ENCODE measurements at regions not wholly inside any gene's neighbourhood (a gene's known extent, or its start where the extent isn't known, plus 50 kb on each side); places are given as distances from the start of the nearest gene placed in this dataset.

- no peak overlapping the region for H3K4me2 ChIP-seq (ENCODE audit: low read depth, low read length)
- DNase-seq = peak; percentile 9
- TF ChIP-seq EZH2 (optimal IDR thresholded peaks at IDR 0.05; ENCODE audit: low read depth, low read length) (no peak), CTCF (IDR thresholded peaks at IDR 0.05; ENCODE audit: low read length) (peak; percentile 28), EZH2phosphoT487 (IDR thresholded peaks at IDR 0.05; ENCODE audit: low read length) (no peak)
- no peaks in the 10 kb centered on the region for H3K4me1 ChIP-seq (ENCODE audit: low read length)
- no peaks in the 10 kb centered on the region for H3K79me2 ChIP-seq (ENCODE audit: low read length)
- no peaks in the 10 kb centered on the region for H3F3A ChIP-seq (ENCODE audit: insufficient read depth, low read length)
- no peaks in the 10 kb centered on the region for H4K20me1 ChIP-seq (ENCODE audit: insufficient read depth, low read length)
- H3K27me3 ChIP-seq (replicated peaks; ENCODE audit: insufficient read depth, low read length) = no peaks in the 10 kb centered on the region
- no peaks in the 10 kb centered on the region for H3K9me3 ChIP-seq (replicated peaks; ENCODE audit: insufficient read depth, low read length)
- no peak overlapping the region for H2AFZ ChIP-seq (ENCODE audit: low read length)
- H3K36me3 ChIP-seq (replicated peaks; ENCODE audit: insufficient read depth, low read length) = no peaks in the 10 kb centered on the region
- H3K27ac ChIP-seq (ENCODE audit: low read length) = no peak overlapping the region
- H3K9me2 ChIP-seq (replicated peaks; ENCODE audit: insufficient read depth, low read length) = no peaks in the 10 kb centered on the region
- no peak overlapping the region for H3K9ac ChIP-seq (ENCODE audit: low read length)
- no peak overlapping the region for H3K4me3 ChIP-seq (ENCODE audit: low read length)
Measured at GRCh38 chr13:64471916-64472315, 2758.2 kb downstream of the PCDH9 start.

GRCh38 chr13:64470751-64471150 is 2759.4 kb downstream of the PCDH9 start:
- H3K4me2 ChIP-seq (ENCODE audit: low read depth, low read length) = no peak overlapping the region
- H3F3A ChIP-seq (ENCODE audit: insufficient read depth, low read length) = no peaks in the 10 kb centered on the region
- TF ChIP-seq EZH2 (optimal IDR thresholded peaks at IDR 0.05; ENCODE audit: low read depth, low read length) (no peak), CTCF (IDR thresholded peaks at IDR 0.05; ENCODE audit: low read length) (no peak), EZH2phosphoT487 (IDR thresholded peaks at IDR 0.05; ENCODE audit: low read length) (no peak)
- no peak overlapping the region for H3K4me3 ChIP-seq (ENCODE audit: low read length)
- no peaks in the 10 kb centered on the region for H3K27me3 ChIP-seq (replicated peaks; ENCODE audit: insufficient read depth, low read length)
- H4K20me1 ChIP-seq (ENCODE audit: insufficient read depth, low read length) = no peaks in the 10 kb centered on the region
- no peaks in the 10 kb centered on the region for H3K36me3 ChIP-seq (replicated peaks; ENCODE audit: insufficient read depth, low read length)
- H3K27ac ChIP-seq (ENCODE audit: low read length) = no peak overlapping the region
- no peak overlapping the region for H3K9ac ChIP-seq (ENCODE audit: low read length)
- no peaks in the 10 kb centered on the region for H3K9me2 ChIP-seq (replicated peaks; ENCODE audit: insufficient read depth, low read length)
- H3K79me2 ChIP-seq (ENCODE audit: low read length) = no peaks in the 10 kb centered on the region
- DNase-seq = no peak
- H3K9me3 ChIP-seq (replicated peaks; ENCODE audit: insufficient read depth, low read length) = no peaks in the 10 kb centered on the region
- H3K4me1 ChIP-seq (ENCODE audit: low read length) = no peaks in the 10 kb centered on the region
- no peak overlapping the region for H2AFZ ChIP-seq (ENCODE audit: low read length)

GRCh38 chr13:64459778-64460177 is 2770.4 kb downstream of the PCDH9 start:
- no peak overlapping the region for H3K9ac ChIP-seq (ENCODE audit: low read length)
- no peak overlapping the region for H3K4me2 ChIP-seq (ENCODE audit: low read depth, low read length)
- H3K4me1 ChIP-seq (ENCODE audit: low read length) = no peaks in the 10 kb centered on the region

More at GRCh38 chr13:64459778-64460177, 2770.4 kb downstream of the PCDH9 start:
- Histone ChIP-seq H3K27ac (ENCODE audit: low read length) (no peak overlapping the region), H3K4me3 (ENCODE audit: low read length) (no peak overlapping the region), H3K9me3 (replicated peaks; ENCODE audit: insufficient read depth, low read length) (no peaks in the 10 kb centered on the region), H3K36me3 (replicated peaks; ENCODE audit: insufficient read depth, low read length) (no peaks in the 10 kb centered on the region), H3F3A (ENCODE audit: insufficient read depth, low read length) (no peaks in the 10 kb centered on the region), H4K20me1 (ENCODE audit: insufficient read depth, low read length) (no peaks in the 10 kb centered on the region), H3K79me2 (ENCODE audit: low read length) (no peaks in the 10 kb centered on the region), H2AFZ (ENCODE audit: low read length) (no peak overlapping the region), H3K9me2 (replicated peaks; ENCODE audit: insufficient read depth, low read length) (no peaks in the 10 kb centered on the region), H3K27me3 (replicated peaks; ENCODE audit: insufficient read depth, low read length) (no peaks in the 10 kb centered on the region)
- no peak for TF ChIP-seq EZH2phosphoT487 (IDR thresholded peaks at IDR 0.05; ENCODE audit: low read length)
- TF ChIP-seq CTCF (IDR thresholded peaks at IDR 0.05; ENCODE audit: low read length) = no peak
- TF ChIP-seq EZH2 (optimal IDR thresholded peaks at IDR 0.05; ENCODE audit: low read depth, low read length) = no peak
- no peak for DNase-seq

Measured in MM.1S (cell line).